ENCODE measurements at regions not wholly inside any gene's neighbourhood (a gene's known extent, or its start where the extent isn't known, plus 50 kb on each side); places are given as distances from the start of the nearest gene placed in this dataset.

GRCh38 chr2:128593879-128594650, 275.4 kb upstream of the HS6ST1 start:
- TF ChIP-seq GABPA (IDR thresholded peaks at IDR 0.05; ENCODE audit: low read depth) (no peak), SPI1 (IDR thresholded peaks at IDR 0.05; ENCODE audit: borderline replicate concordance, low read depth) (no peak), POLR2AphosphoS5 (IDR thresholded peaks at IDR 0.05; ENCODE audit: low read depth) (no peak), REST (IDR thresholded peaks at IDR 0.05; ENCODE audit: insufficient replicate concordance, low read depth) (no peak)
- TF ChIP-seq, protein P1, sequence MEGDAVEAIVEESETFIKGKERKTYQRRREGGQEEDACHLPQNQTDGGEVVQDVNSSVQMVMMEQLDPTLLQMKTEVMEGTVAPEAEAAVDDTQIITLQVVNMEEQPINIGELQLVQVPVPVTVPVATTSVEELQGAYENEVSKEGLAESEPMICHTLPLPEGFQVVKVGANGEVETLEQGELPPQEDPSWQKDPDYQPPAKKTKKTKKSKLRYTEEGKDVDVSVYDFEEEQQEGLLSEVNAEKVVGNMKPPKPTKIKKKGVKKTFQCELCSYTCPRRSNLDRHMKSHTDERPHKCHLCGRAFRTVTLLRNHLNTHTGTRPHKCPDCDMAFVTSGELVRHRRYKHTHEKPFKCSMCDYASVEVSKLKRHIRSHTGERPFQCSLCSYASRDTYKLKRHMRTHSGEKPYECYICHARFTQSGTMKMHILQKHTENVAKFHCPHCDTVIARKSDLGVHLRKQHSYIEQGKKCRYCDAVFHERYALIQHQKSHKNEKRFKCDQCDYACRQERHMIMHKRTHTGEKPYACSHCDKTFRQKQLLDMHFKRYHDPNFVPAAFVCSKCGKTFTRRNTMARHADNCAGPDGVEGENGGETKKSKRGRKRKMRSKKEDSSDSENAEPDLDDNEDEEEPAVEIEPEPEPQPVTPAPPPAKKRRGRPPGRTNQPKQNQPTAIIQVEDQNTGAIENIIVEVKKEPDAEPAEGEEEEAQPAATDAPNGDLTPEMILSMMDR (IDR thresholded peaks at IDR 0.05; ENCODE audit: insufficient read depth, low read length) = no peak
- H3K27me3 ChIP-seq (ENCODE audit: insufficient read depth, poor library complexity, severe bottlenecking) = no peaks in the 10 kb centered on the region
- no peak overlapping the region for H3K27ac ChIP-seq (replicated peaks)
- no peak overlapping the region for H3K4me3 ChIP-seq (replicated peaks; ENCODE audit: insufficient read depth, low read length)
- DNase-seq (ENCODE audit: low read depth in 1 of 2, low spot score in 1 of 2) = no peak

- no peak overlapping the region for H3K4me3 ChIP-seq (replicated peaks; ENCODE audit: insufficient read depth, low read length)
- H3K27me3 ChIP-seq (ENCODE audit: insufficient read depth, poor library complexity, severe bottlenecking) = no peaks in the 10 kb centered on the region
- TF ChIP-seq, protein P1 (IDR thresholded peaks at IDR 0.05; ENCODE audit: insufficient read depth, low read length) = no peak
- TF ChIP-seq REST (IDR thresholded peaks at IDR 0.05; ENCODE audit: insufficient replicate concordance, low read depth) (no peak), SPI1 (IDR thresholded peaks at IDR 0.05; ENCODE audit: borderline replicate concordance, low read depth) (no peak), POLR2AphosphoS5 (IDR thresholded peaks at IDR 0.05; ENCODE audit: low read depth) (no peak), GABPA (IDR thresholded peaks at IDR 0.05; ENCODE audit: low read depth) (no peak)
- no peak overlapping the region for H3K27ac ChIP-seq (replicated peaks)
- no peak for DNase-seq (ENCODE audit: low read depth in 1 of 2, low spot score in 1 of 2)
These were observed 275.9 kb upstream of the HS6ST1 start for GRCh38 chr2:128594651-128594910.

GRCh38 chr2:128594953-128595677, 276.4 kb upstream of the HS6ST1 start:
- no peak for DNase-seq (ENCODE audit: low read depth in 1 of 2, low spot score in 1 of 2)
- H3K27me3 ChIP-seq (ENCODE audit: insufficient read depth, poor library complexity, severe bottlenecking) = no peaks in the 10 kb centered on the region
- TF ChIP-seq GABPA (IDR thresholded peaks at IDR 0.05; ENCODE audit: low read depth) (no peak), POLR2AphosphoS5 (IDR thresholded peaks at IDR 0.05; ENCODE audit: low read depth) (no peak), REST (IDR thresholded peaks at IDR 0.05; ENCODE audit: insufficient replicate concordance, low read depth) (no peak)

More at GRCh38 chr2:128594953-128595677, 276.4 kb upstream of the HS6ST1 start:
- H3K4me3 ChIP-seq (replicated peaks; ENCODE audit: insufficient read depth, low read length) = no peak overlapping the region
- H3K27ac ChIP-seq (replicated peaks) = no peak overlapping the region

Data from HL-60 (cell line).